Activated T-helper 17 cell treated with anti-CD3 and anti-CD28 coated beads, Interleukin-2, amount 50 U/mL, for 72 hours (primary cell): ENCODE measurements at regions not wholly inside any gene's neighbourhood (a gene's known extent, or its start where the extent isn't known, plus 50 kb on each side); places are given as distances from the start of the nearest gene placed in this dataset.

Source experiments
- ATAC-seq: fragments of 150-1000 bp; cut with Tn5 transposase; replicated peaks from 2 replicates; pipeline ENCODE4 v1.10.0; 2021; ENCODE audit warnings: mild to moderate bottlenecking, moderate library complexity
- H3K27ac Mint-ChIP-seq: one replicate; pipeline ENCODE4 v1.8.0; 2022; ENCODE audit warnings: mixed read lengths
- H3K27me3 Mint-ChIP-seq: one replicate; pipeline ENCODE4 v1.8.0; 2022; ENCODE audit warnings: mixed read lengths
- H3K36me3 Mint-ChIP-seq: one replicate; pipeline ENCODE4 v1.8.0; 2022; ENCODE audit warnings: low read depth, mild to moderate bottlenecking, mixed read lengths
- H3K4me1 Mint-ChIP-seq: one replicate; pipeline ENCODE4 v1.8.0; 2022; ENCODE audit warnings: mixed read lengths
- H3K4me3 Mint-ChIP-seq: one replicate; pipeline ENCODE4 v1.8.0; 2022; ENCODE audit warnings: mild to moderate bottlenecking, mixed read lengths
- H3K9me3 Mint-ChIP-seq: one replicate; pipeline ENCODE4 v1.8.0; 2022; ENCODE audit warnings: mixed read lengths

- Mint-ChIP-seq H3K4me3 (no peak overlapping the region), H3K36me3 (no peaks in the 10 kb centered on the region), H3K27me3 (no peaks in the 10 kb centered on the region), H3K4me1 (no peaks in the 10 kb centered on the region), H3K27ac (no peak overlapping the region), H3K9me3 (peaks cover 15% of the 10 kb centered on the region)
- no peak for ATAC-seq
Observed at GRCh38 chr2:104518256-104518655, 335.7 kb upstream of the POU3F3 start.

DNA sequence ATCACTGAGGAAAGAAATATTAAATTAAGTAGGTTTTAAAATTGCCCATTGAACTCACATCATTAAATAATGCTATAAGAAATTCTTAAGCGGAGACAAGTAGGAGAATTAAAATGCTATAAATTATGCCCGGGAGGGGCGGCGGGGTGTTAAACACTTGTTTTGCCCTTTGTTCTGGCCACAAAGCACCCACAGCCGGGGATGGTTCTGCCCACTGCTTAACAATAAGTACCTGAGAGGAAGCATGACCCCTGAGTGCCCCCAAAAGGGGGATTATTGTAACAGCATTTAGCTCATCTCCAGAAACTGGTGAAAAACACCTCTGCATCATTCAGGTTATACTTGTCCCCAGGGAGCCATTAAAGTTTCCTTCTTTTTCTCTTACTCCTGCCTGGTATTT lies 332.7 kb upstream of the POU3F3 start:
- ATAC-seq = no peak
- Mint-ChIP-seq H3K27ac (no peak overlapping the region), H3K9me3 (peaks cover 15% of the 10 kb centered on the region), H3K36me3 (no peaks in the 10 kb centered on the region), H3K4me3 (no peak overlapping the region), H3K27me3 (no peaks in the 10 kb centered on the region), H3K4me1 (no peaks in the 10 kb centered on the region)

GRCh38 chr2:104523921-104524320 lies 330.0 kb upstream of the POU3F3 start:
- Mint-ChIP-seq H3K4me1 (no peaks in the 10 kb centered on the region), H3K27me3 (peaks cover 4% of the 10 kb centered on the region), H3K4me3 (no peak overlapping the region), H3K27ac (no peak overlapping the region), H3K36me3 (no peaks in the 10 kb centered on the region), H3K9me3 (peaks cover 18% of the 10 kb centered on the region)
- ATAC-seq = no peak

- Mint-ChIP-seq H3K4me3 (no peak overlapping the region), H3K27me3 (peaks cover 4% of the 10 kb centered on the region), H3K4me1 (no peaks in the 10 kb centered on the region), H3K36me3 (no peaks in the 10 kb centered on the region), H3K9me3 (peaks cover 6% of the 10 kb centered on the region), H3K27ac (no peak overlapping the region)
- ATAC-seq = no peak
Observed at GRCh38 chr2:104528101-104528500, 325.8 kb upstream of the POU3F3 start.

- H3K27ac Mint-ChIP-seq = no peak overlapping the region
- ATAC-seq = no peak
- no peaks in the 10 kb centered on the region for H3K36me3 Mint-ChIP-seq
- H3K4me3 Mint-ChIP-seq = no peak overlapping the region
- peaks cover 5% of the 10 kb centered on the region for H3K9me3 Mint-ChIP-seq
- H3K27me3 Mint-ChIP-seq = peaks cover 4% of the 10 kb centered on the region
- H3K4me1 Mint-ChIP-seq = no peaks in the 10 kb centered on the region
Observed at GRCh38 chr2:104531122-104531521, 322.8 kb upstream of the POU3F3 start.

- H3K36me3 Mint-ChIP-seq = no peaks in the 10 kb centered on the region
- no peaks in the 10 kb centered on the region for H3K27me3 Mint-ChIP-seq
- peaks cover 3% of the 10 kb centered on the region for H3K9me3 Mint-ChIP-seq
- H3K4me3 Mint-ChIP-seq = no peak overlapping the region
- no peaks in the 10 kb centered on the region for H3K4me1 Mint-ChIP-seq
- no peak for ATAC-seq
- H3K27ac Mint-ChIP-seq = no peak overlapping the region
Observed at GRCh38 chr2:104537116-104537515, 316.8 kb upstream of the POU3F3 start.

DNA sequence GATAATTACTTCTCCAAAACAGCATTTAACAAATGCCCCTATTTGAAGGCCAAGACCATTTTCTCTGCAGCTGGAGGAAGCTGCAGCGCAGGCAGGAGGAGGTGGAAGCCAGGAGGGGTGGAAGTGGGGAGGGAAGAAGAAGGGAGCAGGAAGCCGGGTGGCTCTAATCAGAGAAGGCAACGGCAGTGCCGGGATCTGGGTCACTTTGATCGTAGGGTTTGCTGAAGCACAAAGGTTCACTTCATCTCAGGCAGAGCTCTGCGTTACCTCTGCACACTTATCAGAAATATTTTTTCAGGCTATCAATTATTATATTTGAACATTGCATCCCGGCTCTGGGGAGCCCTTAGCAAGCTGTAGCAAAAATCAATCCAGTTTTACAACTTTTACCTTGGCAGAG lies 315.8 kb upstream of the POU3F3 start:
- Mint-ChIP-seq H3K4me1 (no peaks in the 10 kb centered on the region), H3K27me3 (no peaks in the 10 kb centered on the region), H3K4me3 (no peak overlapping the region), H3K27ac (no peak overlapping the region), H3K9me3 (peaks cover 3% of the 10 kb centered on the region), H3K36me3 (no peaks in the 10 kb centered on the region)
- no peak for ATAC-seq

- H3K27ac Mint-ChIP-seq = no peak overlapping the region
- peaks cover 3% of the 10 kb centered on the region for H3K9me3 Mint-ChIP-seq
- ATAC-seq = no peak
- no peaks in the 10 kb centered on the region for H3K36me3 Mint-ChIP-seq
- H3K4me1 Mint-ChIP-seq = no peaks in the 10 kb centered on the region
- no peak overlapping the region for H3K4me3 Mint-ChIP-seq
- H3K27me3 Mint-ChIP-seq = no peaks in the 10 kb centered on the region
Observed at GRCh38 chr2:104539649-104540048, 314.3 kb upstream of the POU3F3 start.

DNA sequence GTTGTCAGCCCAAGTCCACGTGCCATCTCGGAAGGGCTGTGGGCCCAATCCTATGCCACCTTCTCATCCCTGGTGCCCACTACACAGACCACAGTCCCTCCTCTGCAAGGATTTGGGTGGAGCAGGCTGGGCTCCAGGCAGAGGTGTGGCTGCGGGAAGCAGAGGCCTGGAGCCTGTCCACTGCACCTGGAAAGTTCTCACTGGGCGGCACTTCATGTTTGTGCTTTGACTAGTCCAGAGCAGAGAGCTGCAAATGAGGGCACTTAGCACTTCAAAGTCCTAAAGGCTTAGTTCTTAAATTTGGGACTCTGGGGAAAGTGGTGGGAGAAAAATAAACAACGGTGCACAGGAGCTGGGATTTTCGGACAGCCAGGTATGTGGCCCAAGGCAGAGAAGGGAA lies 308.9 kb upstream of the POU3F3 start:
- Mint-ChIP-seq H3K27ac (no peak overlapping the region), H3K4me1 (no peaks in the 10 kb centered on the region), H3K27me3 (no peaks in the 10 kb centered on the region), H3K4me3 (no peak overlapping the region), H3K9me3 (no peaks in the 10 kb centered on the region), H3K36me3 (no peaks in the 10 kb centered on the region)
- ATAC-seq = no peak

- no peak for ATAC-seq
- no peaks in the 10 kb centered on the region for H3K9me3 Mint-ChIP-seq
- H3K36me3 Mint-ChIP-seq = no peaks in the 10 kb centered on the region
- H3K27ac Mint-ChIP-seq = no peak overlapping the region
- H3K4me1 Mint-ChIP-seq = no peaks in the 10 kb centered on the region
- no peaks in the 10 kb centered on the region for H3K27me3 Mint-ChIP-seq
- H3K4me3 Mint-ChIP-seq = no peak overlapping the region
Observed at GRCh38 chr2:104546537-104546936, 307.4 kb upstream of the POU3F3 start.

DNA sequence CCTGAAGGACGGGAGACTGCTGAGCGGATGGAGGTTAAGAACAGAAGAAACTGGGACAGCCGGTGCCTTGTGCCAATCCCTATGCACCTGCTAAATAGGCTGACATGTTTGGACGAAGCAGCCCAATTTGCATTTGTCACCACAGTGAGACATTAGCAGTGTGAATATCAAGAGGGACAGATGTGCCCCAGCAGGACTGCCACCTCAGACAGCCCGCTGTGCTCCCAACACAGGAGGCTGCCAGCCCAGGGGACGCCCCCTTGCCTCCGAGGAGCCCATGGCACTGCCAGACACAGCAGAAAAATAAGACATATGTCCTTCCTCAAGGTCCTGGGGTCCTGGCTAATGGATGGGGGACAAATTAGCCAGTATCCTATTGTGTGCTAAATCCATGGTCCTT lies 306.7 kb upstream of the POU3F3 start:
- no peak for ATAC-seq
- Mint-ChIP-seq H3K36me3 (no peaks in the 10 kb centered on the region), H3K9me3 (no peaks in the 10 kb centered on the region), H3K4me1 (no peaks in the 10 kb centered on the region), H3K4me3 (no peak overlapping the region), H3K27me3 (no peaks in the 10 kb centered on the region), H3K27ac (no peak overlapping the region)

DNA sequence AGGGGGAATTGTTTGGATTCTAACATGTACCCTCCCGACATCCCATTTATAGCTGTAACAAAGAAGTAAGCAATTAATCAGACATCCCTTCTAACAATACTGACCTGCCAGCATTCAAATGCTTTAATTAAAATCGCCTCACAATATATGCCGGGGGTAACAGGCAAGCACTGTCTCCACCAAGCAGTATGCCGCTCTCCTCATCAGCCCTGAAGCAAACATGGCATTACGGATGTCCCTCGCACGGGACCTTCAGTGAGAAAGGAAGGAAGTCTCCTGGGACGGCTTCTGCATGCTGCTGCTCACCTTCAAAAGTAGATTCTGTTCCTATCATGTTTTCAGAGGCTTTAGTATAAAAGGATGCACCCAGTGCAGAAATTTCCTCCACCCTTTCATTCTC lies 292.7 kb upstream of the POU3F3 start:
- ATAC-seq = no peak
- H3K36me3 Mint-ChIP-seq = no peaks in the 10 kb centered on the region
- no peak overlapping the region for H3K27ac Mint-ChIP-seq
- H3K9me3 Mint-ChIP-seq = peaks cover 14% of the 10 kb centered on the region
- H3K27me3 Mint-ChIP-seq = peaks cover 6% of the 10 kb centered on the region
- no peak overlapping the region for H3K4me3 Mint-ChIP-seq
- no peaks in the 10 kb centered on the region for H3K4me1 Mint-ChIP-seq

DNA sequence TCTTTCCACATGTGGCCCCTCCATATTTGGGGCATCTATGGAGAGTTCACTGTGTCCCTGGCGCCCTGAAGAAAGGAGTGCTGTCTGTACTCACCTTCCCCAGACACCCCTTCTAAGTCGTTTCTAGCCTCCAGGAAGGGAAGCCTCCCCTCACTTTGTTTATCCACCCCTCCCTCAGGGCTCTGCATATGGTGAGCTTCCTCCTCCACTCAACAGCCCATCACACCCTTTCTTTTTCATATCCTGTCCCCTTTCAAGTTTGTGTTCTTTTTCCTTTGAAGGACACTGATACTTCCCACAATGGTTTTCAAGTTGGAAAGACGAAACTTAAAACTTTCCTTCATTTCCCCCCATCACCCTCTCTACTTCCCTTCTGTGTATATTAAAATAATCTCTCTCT lies 291.4 kb upstream of the POU3F3 start:
- Mint-ChIP-seq H3K9me3 (peaks cover 9% of the 10 kb centered on the region), H3K27me3 (peaks cover 6% of the 10 kb centered on the region), H3K36me3 (no peaks in the 10 kb centered on the region), H3K4me3 (no peak overlapping the region), H3K27ac (no peak overlapping the region), H3K4me1 (no peaks in the 10 kb centered on the region)
- ATAC-seq = no peak

DNA sequence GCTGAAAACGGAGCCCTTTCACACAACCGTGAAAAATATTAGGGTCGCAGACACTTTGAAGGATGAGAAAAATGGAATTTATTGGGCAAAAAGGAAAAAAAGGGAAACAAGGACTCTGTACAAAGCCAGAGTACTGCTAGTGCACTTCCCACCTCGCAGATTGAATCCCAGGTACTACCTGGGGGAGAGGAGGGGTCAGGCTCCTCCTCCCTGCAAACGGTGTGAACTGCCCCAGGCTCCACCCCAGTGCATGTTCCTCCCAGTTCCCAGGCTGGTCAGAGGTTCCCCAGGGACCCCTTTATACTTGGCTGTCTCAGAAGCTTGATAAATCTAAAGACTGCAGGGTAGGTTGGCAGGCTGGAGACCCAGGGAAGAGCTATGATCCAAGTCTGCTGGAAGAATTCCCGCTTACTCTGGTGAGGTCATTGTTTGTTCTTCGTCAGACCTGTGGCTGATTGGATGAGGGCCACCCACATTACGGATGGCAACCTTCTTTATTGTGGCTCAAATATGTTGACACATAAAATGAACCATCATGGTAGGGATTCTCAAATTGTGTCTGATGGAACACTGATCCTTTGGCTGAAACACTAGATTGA lies 290.4 kb upstream of the POU3F3 start:
- peaks cover 9% of the 10 kb centered on the region for H3K9me3 Mint-ChIP-seq
- H3K36me3 Mint-ChIP-seq = no peaks in the 10 kb centered on the region
- peaks cover 4% of the 10 kb centered on the region for H3K27me3 Mint-ChIP-seq
- H3K27ac Mint-ChIP-seq = no peak overlapping the region
- H3K4me1 Mint-ChIP-seq = no peaks in the 10 kb centered on the region
- no peak overlapping the region for H3K4me3 Mint-ChIP-seq
- ATAC-seq = no peak

- Mint-ChIP-seq H3K9me3 (peaks cover 9% of the 10 kb centered on the region), H3K4me1 (no peaks in the 10 kb centered on the region), H3K27me3 (peaks cover 4% of the 10 kb centered on the region), H3K27ac (no peak overlapping the region), H3K36me3 (no peaks in the 10 kb centered on the region), H3K4me3 (no peak overlapping the region)
- ATAC-seq = no peak
Observed at GRCh38 chr2:104568247-104568646, 285.7 kb upstream of the POU3F3 start.

DNA sequence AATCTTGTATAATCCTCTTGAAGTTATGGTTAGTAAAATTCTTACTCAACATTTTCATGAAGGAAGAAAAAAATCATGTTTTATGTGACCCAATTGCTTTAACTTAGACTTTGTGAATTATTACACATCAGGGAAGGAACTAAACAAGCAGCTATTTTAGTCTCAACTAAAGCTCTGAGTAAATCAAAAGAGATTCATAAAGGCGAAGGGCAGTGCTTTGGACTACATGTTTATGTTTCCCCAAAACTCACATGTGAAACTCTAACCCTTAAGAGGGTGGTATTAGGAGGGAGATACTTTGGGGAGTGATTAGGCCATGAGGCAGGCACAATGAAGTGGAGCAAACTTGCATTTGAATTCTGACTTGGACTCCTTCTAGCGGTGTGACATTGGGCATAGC lies 283.7 kb upstream of the POU3F3 start:
- Mint-ChIP-seq H3K9me3 (no peaks in the 10 kb centered on the region), H3K27ac (no peak overlapping the region), H3K36me3 (no peaks in the 10 kb centered on the region), H3K27me3 (no peaks in the 10 kb centered on the region), H3K4me1 (no peaks in the 10 kb centered on the region), H3K4me3 (no peak overlapping the region)
- ATAC-seq = no peak
